Uterus (tissue), 3 donors: ENCODE measurements at regions not wholly inside any gene's neighbourhood (a gene's known extent, or its start where the extent isn't known, plus 50 kb on each side); places are given as distances from the start of the nearest gene placed in this dataset.

Experiments used
- DNase-seq, 2 donors: peaks; one replicate each; pipeline ENCODE4 v3.0.0-alpha.2; 2019 to 2020
- H3K27ac ChIP-seq, 2 donors: fragments of 200-600 bp; sonication (generic); 1 replicate in 1 of 2; 2 replicates in 1 of 2; pipeline ENCODE4 v1.5.1; 2016 to 2018
- H3K27me3 ChIP-seq, 2 donors: fragments of 200-600 bp; sonication (generic); one replicate each; pipeline ENCODE4 v1.5.1; 2018 to 2019; ENCODE audit warnings: control low read depth in 1 of 2
- H3K36me3 ChIP-seq, 2 donors: fragments of 200-600 bp; sonication (generic); one replicate each; pipeline ENCODE4 v1.5.1; 2019; ENCODE audit warnings: control low read depth in 1 of 2
- H3K4me1 ChIP-seq, 2 donors: fragments of 200-600 bp; sonication (generic); one replicate each; pipeline ENCODE4 v1.5.1; 2018 to 2019; ENCODE audit warnings: control low read depth in 1 of 2
- H3K4me3 ChIP-seq, 2 donors: fragments of 200-600 bp; sonication (generic); 1 replicate in 1 of 2; 2 replicates in 1 of 2; pipeline ENCODE4 v1.5.1; 2018 to 2019; ENCODE audit warnings: mild to moderate bottlenecking in 1 of 2
- H3K9me3 ChIP-seq, 2 donors: fragments of 200-600 bp; sonication (generic); one replicate each; pipeline ENCODE4 v1.5.1; 2019; ENCODE audit warnings: control low read depth in 1 of 2
- CTCF ChIP-seq, 4 experiments: fragments of 200-600 bp in 2 of 4; fragments of 450-650 bp in 2 of 4; sonication (generic) in 2 of 4; IDR thresholded peaks; one replicate each; pipeline ENCODE4 v1.5.1; 2016 to 2019; ENCODE audit warnings: antibody characterized with exemption in 4 of 4, mild to moderate bottlenecking in 2 of 4, moderate library complexity in 1 of 4
- POLR2A ChIP-seq, 2 donors: fragments of 450-650 bp; IDR thresholded peaks; one replicate each; pipeline ENCODE4 v1.6.1; 2016; ENCODE audit warnings: antibody characterized with exemption in 2 of 2, mild to moderate bottlenecking in 1 of 2, moderate library complexity in 1 of 2
- intact Hi-C: fragments of 100-400 bp; cut with DNase I; formaldehyde crosslinking; loops from one replicate; pipeline ENCODE4 v1.15.1; 2023; ENCODE audit warnings: low total_unique reads
- donor health status: DM: yes; HTN: yes; CAD: no.

DNA sequence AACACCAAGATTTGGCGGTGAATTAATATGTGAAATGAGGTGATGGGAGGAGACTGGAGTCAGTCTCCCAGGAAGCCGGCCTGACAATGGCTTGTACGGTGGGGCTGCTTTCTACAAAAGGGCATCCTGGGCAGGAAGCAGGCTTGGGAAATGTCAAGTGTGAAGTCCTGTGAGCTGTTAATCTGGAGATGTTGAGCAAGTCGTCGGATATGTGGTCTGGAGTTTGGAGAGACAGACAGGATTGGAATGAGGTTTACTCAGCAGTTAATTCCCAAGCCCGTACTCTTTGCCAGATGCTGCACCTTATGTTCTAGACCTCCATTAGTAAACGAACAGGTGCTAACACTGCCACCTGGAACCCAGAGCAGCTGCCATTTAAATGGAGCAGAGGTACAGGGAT lies 107.7 kb upstream of the FOXC1 start:
- Histone ChIP-seq H3K36me3 (no peaks in the 10 kb centered on the region), H3K9me3 (no peaks in the 10 kb centered on the region), H3K27ac (no peak overlapping the region), H3K4me1 (no peaks in the 10 kb centered on the region), H3K27me3 (no peaks in the 10 kb centered on the region), H3K4me3 (no peak overlapping the region)
- TF ChIP-seq CTCF (IDR thresholded peaks at IDR 0.05) (no peak), POLR2A (IDR thresholded peaks at IDR 0.05) (no peak)
- no peak for DNase-seq
- intact Hi-C loops = no loop called here

DNA sequence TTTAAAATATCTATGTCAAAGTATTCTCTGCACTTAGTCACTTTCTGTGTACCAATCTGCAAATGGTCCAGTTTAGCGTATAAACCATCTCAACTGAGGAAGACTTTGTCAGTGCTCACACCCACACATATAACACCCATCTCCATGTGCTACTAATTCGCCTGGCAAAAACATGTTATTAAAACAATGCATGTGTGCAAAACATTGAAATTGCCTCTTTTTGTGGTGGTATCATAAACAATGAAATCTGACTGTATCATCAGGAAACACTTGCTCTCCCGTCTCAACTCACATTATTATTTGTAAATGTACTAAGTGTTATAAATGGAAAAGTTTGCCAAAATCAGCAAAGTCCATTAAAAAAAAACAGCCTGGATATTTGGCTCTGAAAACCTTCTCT lies 105.9 kb upstream of the FOXC1 start:
- TF ChIP-seq CTCF (IDR thresholded peaks at IDR 0.05) (no peak), POLR2A (IDR thresholded peaks at IDR 0.05) (no peak)
- no peaks in the 10 kb centered on the region for H3K4me1 ChIP-seq

GRCh38 chr6:1504465-1504864 lies 105.2 kb upstream of the FOXC1 start:
- Histone ChIP-seq H3K9me3 (no peaks in the 10 kb centered on the region), H3K36me3 (no peaks in the 10 kb centered on the region), H3K27ac (no peak overlapping the region), H3K27me3 (no peaks in the 10 kb centered on the region), H3K4me1 (no peaks in the 10 kb centered on the region), H3K4me3 (no peak overlapping the region)
- intact Hi-C loops = no loop called here
- DNase-seq = no peak
- TF ChIP-seq POLR2A (IDR thresholded peaks at IDR 0.05) (no peak), CTCF (IDR thresholded peaks at IDR 0.05) (no peak)

More for the DNA sequence above, 105.9 kb upstream of the FOXC1 start:
- H3K4me3 ChIP-seq = no peak overlapping the region
- no peak for DNase-seq
- no peaks in the 10 kb centered on the region for H3K36me3 ChIP-seq
- no peaks in the 10 kb centered on the region for H3K9me3 ChIP-seq
- H3K27me3 ChIP-seq = no peaks in the 10 kb centered on the region
- H3K27ac ChIP-seq = no peak overlapping the region
- intact Hi-C loops = no loop called here

GRCh38 chr6:1507251-1507650 lies 102.5 kb upstream of the FOXC1 start:
- no peaks in the 10 kb centered on the region for H3K36me3 ChIP-seq
- intact Hi-C loops = no loop called here
- H3K27ac ChIP-seq = no peak overlapping the region
- H3K4me1 ChIP-seq = no peaks in the 10 kb centered on the region
- H3K9me3 ChIP-seq = no peaks in the 10 kb centered on the region
- no peak for TF ChIP-seq CTCF (IDR thresholded peaks at IDR 0.05)
- TF ChIP-seq POLR2A (IDR thresholded peaks at IDR 0.05) = no peak
- H3K27me3 ChIP-seq = no peaks in the 10 kb centered on the region
- DNase-seq = no peak
- no peak overlapping the region for H3K4me3 ChIP-seq

GRCh38 chr6:1509241-1509640 lies 100.5 kb upstream of the FOXC1 start:
- Histone ChIP-seq H3K9me3 (no peaks in the 10 kb centered on the region), H3K27ac (no peak overlapping the region), H3K4me1 (no peaks in the 10 kb centered on the region), H3K4me3 (no peak overlapping the region), H3K36me3 (no peaks in the 10 kb centered on the region), H3K27me3 (no peaks in the 10 kb centered on the region)
- intact Hi-C loops = no loop called here
- no peak for TF ChIP-seq CTCF (IDR thresholded peaks at IDR 0.05)
- no peak for TF ChIP-seq POLR2A (IDR thresholded peaks at IDR 0.05)
- no peak for DNase-seq
